Fibroblast of gingiva (primary cell): ENCODE measurements at regions not wholly inside any gene's neighbourhood (a gene's known extent, or its start where the extent isn't known, plus 50 kb on each side); places are given as distances from the start of the nearest gene placed in this dataset.

ENCODE experiments used
- DNase-seq: peaks from one replicate; pipeline ENCODE4 v3.0.0-alpha.2; 2011; ENCODE audit warnings: low read depth

GRCh38 chr7:45455662-45456061 is 118.5 kb upstream of the ADCY1 start:
- no peak for DNase-seq

- DNase-seq = no peak
Observed at GRCh38 chr7:45456105-45456504, 118.1 kb upstream of the ADCY1 start.

- DNase-seq = no peak
Observed at GRCh38 chr7:45456747-45457524, 117.2 kb upstream of the ADCY1 start.

GRCh38 chr7:45457591-45457990 is 116.6 kb upstream of the ADCY1 start:
- DNase-seq = no peak

DNA sequence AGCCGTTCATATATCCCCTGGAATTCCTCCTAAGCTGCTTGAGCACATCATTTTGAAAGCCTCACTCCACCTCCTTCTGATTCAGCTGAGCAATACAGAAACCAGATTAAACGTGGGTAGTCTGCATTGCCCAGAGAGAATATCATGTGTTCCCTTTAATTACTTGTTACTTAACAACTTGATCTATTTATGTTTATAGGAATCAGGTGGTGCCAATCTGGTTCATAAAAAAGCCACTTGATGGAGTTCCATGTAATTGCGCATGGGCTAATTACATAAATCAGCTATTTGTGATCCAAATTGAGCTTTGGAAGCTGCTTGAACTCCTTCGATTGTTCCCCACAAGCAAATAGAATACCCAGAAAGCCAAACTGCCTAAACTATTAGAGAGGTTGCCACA is 114.7 kb upstream of the ADCY1 start:
- no peak for DNase-seq

DNA sequence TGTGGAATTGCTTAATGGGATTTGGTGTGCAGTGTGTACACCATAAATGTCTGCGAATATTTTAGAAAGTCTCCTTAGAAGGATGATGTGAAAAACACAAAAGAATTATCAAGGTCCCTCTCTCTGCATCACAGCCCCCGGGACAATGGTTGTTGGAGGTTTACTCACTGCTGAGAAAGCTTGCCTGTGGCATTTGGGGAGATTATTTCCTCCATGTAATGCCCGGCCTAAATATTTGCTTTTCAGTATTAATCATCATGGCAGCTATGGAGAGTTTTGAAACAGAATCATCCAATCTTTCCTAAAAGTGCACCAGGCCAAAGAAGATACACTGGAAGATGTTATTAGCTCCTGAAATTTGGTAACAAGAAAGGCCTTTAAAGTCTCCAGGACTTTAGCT is 113.8 kb upstream of the ADCY1 start:
- DNase-seq = no peak

DNA sequence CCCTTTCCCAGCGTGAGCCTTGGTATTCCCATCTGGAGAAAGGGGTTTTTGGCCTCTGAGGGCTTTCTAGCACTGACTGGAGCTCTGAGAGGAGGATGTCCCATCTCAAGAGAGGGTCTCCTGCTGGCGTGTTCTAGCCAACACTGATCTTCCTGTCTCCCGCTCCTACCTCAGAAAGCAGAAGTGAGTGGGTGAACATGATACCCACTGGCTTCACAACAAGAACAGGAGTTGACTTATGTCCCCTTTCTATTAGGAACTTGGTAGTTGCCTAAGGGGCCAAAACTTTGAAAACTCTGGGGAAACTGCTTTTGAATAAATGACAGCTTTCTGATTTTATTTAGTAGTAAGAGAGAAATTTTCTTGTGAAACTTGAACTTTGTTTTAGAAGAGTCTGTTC is 113.1 kb upstream of the ADCY1 start:
- DNase-seq = no peak

DNA sequence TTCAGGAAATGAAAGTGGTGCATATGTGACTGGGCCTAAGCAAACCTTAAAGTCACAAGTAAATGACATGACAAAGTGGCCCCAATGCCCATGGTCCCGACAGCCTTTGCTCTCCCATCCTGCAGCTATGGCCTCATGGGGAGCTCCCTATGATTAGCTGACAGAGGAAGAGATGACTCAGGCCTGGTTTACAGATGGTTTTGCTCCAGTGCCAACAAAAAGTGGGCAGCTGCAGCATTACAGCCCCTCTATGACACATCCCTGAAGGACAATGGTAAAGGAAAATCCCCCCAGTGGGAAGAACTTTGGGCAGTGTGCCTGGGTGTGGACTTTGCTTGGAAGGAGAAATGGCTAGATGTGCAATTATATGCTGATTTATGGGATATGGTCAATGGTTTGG is 105.1 kb upstream of the ADCY1 start:
- DNase-seq = no peak

DNA sequence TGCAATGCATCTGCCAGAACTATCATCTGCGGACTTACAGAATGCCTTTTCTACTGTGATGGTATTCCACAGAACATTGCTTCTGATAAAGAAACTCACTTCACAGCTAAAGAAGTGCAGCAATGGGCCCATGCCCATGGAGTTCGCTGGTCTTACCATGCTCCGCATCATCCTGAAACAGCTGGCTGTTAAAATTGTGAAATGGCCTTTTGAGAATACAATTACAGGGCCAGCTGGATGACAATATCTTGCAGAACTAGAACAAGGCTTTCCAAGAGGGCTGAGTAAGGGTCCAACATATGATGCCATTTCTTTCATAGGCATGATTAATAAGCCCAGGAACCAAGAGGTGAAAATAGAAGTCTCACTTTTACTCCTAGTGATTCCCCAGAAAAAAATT is 104.1 kb upstream of the ADCY1 start:
- DNase-seq = no peak

DNA sequence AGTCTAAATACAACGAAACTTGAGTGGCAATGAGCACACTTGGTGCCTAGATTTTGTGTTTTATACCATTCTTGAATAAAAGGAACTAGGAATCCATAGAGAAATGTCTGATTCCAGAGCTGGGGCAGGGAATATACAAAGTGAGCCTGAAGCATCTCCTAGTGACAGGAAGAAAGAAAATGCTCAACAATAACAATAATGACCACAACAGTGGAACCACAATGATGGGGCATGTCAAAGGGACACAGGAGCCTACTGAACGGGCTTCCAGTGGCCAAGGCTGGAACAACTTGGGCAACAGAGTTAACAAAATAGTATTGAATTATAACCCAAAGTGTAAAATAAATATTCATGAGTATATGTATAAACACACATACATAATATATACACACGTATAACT is 94.4 kb upstream of the ADCY1 start:
- DNase-seq = no peak

- DNase-seq = no peak
Observed at GRCh38 chr7:45482451-45482850, 91.7 kb upstream of the ADCY1 start.

DNA sequence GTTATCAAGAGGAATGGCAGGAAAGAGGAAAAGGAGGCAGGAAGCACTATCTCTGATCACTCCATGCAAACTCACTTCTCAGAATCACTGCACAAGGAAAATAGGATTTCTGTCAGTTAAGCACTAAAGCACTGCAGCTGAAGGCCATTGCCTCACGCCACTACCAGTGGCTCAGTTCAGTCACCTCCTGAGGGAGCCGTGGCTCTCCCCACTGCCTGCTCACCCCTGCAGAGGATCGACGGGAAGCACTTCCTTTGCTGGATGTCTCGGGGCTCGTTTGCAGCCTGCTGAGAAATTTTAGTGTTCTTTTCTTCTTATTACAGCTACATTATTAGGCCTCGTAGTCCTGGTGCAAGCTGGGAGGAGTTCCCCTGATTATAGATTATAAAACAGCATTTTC is 90.1 kb upstream of the ADCY1 start:
- no peak for DNase-seq

DNA sequence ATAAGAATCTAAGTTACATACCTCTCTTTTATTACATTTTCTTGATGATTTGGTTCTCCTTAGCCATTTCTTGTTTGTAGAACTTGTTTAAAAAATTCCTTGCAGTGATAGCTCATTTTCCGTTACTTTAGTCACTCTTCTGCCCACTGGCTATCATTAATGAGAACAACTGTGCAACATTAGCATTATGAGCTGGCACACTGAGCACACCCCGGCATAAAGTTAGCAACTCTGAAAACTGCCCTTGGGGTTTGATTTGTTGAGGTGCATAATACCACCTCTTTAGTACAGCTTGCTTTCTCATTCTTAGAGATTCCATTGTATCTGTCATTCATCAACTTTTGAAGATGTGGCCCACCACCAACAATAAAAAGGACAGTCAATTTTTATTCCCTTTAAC is 87.6 kb upstream of the ADCY1 start:
- DNase-seq = no peak

DNA sequence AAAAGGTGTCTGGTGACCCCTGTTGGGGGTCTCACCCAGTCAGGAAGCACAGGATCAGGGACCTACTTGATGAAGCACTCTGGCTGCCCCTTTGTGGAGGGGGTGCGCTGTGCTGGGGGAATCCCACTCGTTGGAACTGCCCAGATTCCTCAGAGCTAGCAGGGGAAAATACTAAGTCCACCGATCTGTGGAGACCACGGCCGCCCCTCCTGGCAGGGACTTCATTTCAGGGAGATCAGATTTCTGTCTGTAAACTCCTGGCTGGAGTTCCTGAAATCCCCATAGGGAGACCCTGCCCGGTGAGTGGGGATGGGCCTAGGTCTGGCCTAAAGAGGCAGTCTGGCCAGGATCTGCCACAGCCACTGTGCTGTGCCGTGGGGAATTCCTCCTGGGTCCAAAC is 79.3 kb upstream of the ADCY1 start:
- no peak for DNase-seq

DNA sequence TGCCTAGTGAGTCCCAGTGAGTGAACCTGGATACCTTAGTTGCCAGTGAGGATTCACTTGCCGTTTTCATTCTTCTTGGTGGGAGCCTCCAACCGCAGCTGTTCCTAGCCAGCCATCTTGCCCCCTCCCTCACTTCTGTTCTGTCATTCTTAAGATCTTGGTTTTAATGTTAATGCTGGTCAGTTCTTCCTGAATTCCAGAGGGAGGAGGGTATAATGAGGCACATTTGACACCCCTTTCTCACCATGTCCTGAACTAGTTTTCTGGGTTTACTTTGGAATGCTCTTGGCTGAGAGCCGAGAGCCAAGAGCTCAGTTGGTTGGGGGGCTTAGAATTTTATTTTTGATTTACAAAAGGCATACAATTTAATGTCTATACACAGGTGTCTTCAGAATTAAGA is 78.5 kb upstream of the ADCY1 start:
- no peak for DNase-seq

DNA sequence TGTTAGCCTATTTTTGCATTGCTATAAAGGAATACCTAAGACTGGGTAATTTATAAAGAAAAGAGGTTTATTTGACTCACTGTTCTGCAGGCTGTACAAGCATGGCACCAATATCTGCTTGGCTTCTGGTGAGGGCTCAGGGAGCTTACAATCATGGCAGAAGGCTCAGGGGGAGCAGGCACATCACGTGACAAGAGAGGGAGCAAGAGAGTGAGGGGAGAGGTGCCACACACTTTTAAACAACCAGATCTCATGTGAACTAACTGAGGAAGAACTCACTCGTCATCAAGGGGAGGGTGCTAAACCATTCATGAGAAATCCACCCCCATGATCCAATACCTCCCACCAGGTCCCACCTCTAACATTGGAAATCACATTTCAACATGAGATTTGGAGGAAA is 73.9 kb upstream of the ADCY1 start:
- DNase-seq = no peak

DNA sequence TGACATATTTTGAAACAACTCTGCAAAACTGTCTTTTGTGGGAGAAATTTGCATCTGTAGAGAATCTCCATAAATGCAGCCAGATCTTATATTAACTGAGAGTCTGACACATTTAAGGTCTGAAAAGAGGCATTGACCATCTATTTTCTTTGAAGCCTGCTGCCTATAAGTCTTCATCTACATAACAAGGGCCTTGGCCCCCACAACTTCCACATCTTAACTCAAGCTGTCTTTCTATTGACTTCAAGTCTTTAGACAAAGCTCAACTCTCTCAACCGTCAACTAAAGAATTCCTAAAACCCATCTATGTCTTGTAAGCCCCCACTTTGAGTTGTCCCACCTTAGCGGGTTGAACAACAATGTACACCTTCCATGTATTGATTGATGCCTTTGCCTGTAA is 72.4 kb upstream of the ADCY1 start:
- DNase-seq = no peak

DNA sequence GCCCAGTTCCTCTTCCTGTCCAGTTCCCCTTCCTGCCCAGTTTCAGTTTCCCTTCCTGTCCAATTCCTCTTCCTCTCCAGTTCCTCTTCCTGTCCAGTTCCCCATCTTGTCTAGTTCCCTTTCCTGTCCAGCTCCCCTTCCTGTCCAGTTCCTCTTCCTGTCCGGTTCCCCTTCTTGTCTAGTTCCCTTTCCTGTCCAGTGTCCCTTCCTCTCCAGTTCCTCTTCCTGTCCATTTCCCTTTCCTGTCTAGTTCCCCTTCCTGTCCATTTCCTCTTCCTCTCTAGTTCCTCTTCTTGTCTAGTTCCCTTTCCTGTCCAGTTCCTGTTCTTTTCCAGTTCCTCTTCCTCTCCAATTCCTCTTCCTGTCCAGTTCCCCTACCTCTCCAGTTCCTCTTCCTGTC is 68.1 kb upstream of the ADCY1 start:
- no peak for DNase-seq

DNA sequence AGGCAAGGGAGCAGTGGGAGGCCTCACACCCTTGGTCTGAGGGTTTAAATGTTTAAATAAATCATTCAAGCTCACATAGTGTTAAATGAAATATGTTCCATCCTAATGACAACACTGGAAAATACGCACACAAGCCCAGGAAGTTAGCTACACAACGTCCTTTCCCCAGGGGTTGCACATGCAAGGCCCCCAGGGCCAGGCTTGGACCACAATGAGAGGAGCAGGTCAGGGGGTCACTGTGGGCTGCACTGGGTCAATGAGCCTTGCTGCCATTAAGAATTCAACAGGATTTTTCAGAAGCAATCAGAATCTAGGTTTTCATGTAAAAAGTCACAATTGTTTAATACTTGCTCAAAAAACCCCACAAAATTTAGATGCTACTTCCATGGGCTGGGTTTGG is 64.9 kb upstream of the ADCY1 start:
- DNase-seq = no peak

- no peak for DNase-seq
Observed at GRCh38 chr7:45511721-45512597, 62.2 kb upstream of the ADCY1 start.

- DNase-seq = no peak
Observed at GRCh38 chr7:45514944-45515343, 59.2 kb upstream of the ADCY1 start.

- DNase-seq = no peak
Observed at GRCh38 chr7:45515346-45515745, 58.8 kb upstream of the ADCY1 start.
